SU-DHL-6 (cell line): ENCODE measurements at regions not wholly inside any gene's neighbourhood (a gene's known extent, or its start where the extent isn't known, plus 50 kb on each side); places are given as distances from the start of the nearest gene placed in this dataset.

Experiments used
- H2AFZ ChIP-seq: fragments of 200-600 bp; sonication (generic); 2 replicates; pipeline ENCODE4 v1.6.1; 2014; ENCODE audit warnings: low read depth, mild to moderate bottlenecking, moderate library complexity, mixed read lengths, antibody characterized with exemption, low read length; ENCODE audit not compliant: severe bottlenecking
- H3F3A ChIP-seq: fragments of 200-600 bp; shearing (Covaris generic); 2 replicates; pipeline ENCODE4 v1.6.0; 2016; ENCODE audit warnings: antibody characterized with exemption, mild to moderate bottlenecking; ENCODE audit not compliant: insufficient read depth
- H3K27ac ChIP-seq: fragments of 200-600 bp; sonication (generic); 2 replicates; pipeline ENCODE4 v1.5.1; 2016; ENCODE audit warnings: low read depth, mild to moderate bottlenecking, low read length, moderate library complexity, mixed read lengths
- H3K27me3 ChIP-seq: fragments of 200-600 bp; sonication (generic), shearing (Covaris generic); 2 replicates; pipeline ENCODE4 v1.6.0; 2014; ENCODE audit warnings: mild to moderate bottlenecking, low read length
- H3K36me3 ChIP-seq: fragments of 200-600 bp; sonication (generic); 2 replicates; pipeline ENCODE4 v1.6.1; 2014; ENCODE audit warnings: mild to moderate bottlenecking, low read length, mixed read lengths
- H3K4me2 ChIP-seq: fragments of 300-600, 200-600 bp; shearing (Covaris generic), sonication (generic); 2 replicates; pipeline ENCODE4 v1.6.0; 2014; ENCODE audit warnings: low read length, low read depth, mild to moderate bottlenecking; ENCODE audit not compliant: poor library complexity, severe bottlenecking
- H3K4me3 ChIP-seq: fragments of 200-600 bp; sonication (generic); 2 replicates; pipeline ENCODE4 v1.5.1; 2014; ENCODE audit warnings: antibody characterized with exemption, low read length, mild to moderate bottlenecking, mixed read lengths; ENCODE audit not compliant: insufficient read depth, poor library complexity, severe bottlenecking
- H3K79me2 ChIP-seq: fragments of 200-600 bp; sonication (generic); 2 replicates; pipeline ENCODE4 v1.6.1; 2014; ENCODE audit warnings: mild to moderate bottlenecking, low read length, moderate library complexity; ENCODE audit not compliant: insufficient read depth
- H3K9ac ChIP-seq: fragments of 200-600 bp; sonication (generic); 2 replicates; pipeline ENCODE4 v1.7.0; 2014; ENCODE audit warnings: mild to moderate bottlenecking, low read length
- H3K9me2 ChIP-seq: fragments of 200-600 bp; sonication (generic); replicated peaks from 2 replicates; pipeline ENCODE4 v1.6.1; 2014; ENCODE audit warnings: low read length; ENCODE audit not compliant: insufficient read depth
- H3K9me3 ChIP-seq: fragments of 200-600 bp; sonication (generic); 2 replicates; pipeline ENCODE4 v1.6.1; 2014; ENCODE audit warnings: low read length, mixed read lengths; ENCODE audit not compliant: insufficient read depth
- H4K20me1 ChIP-seq: fragments of 200-600 bp; sonication (generic); 2 replicates; pipeline ENCODE4 v1.6.1; 2014; ENCODE audit warnings: low read depth, mild to moderate bottlenecking, antibody characterized with exemption, low read length, moderate library complexity, mixed read lengths
- CTCF ChIP-seq: fragments of 200-600 bp; sonication (generic); IDR thresholded peaks from one replicate; pipeline ENCODE4 v1.5.1; 2017; ENCODE audit warnings: antibody characterized with exemption, mild to moderate bottlenecking, low read length, moderate library complexity; ENCODE audit not compliant: insufficient read depth, poor library complexity, severe bottlenecking
- EZH2phosphoT487 ChIP-seq: fragments of 200-600 bp; sonication (generic), shearing (Covaris generic); conservative IDR thresholded peaks from 2 replicates; pipeline ENCODE4 v1.6.1; 2018; ENCODE audit warnings: mild to moderate bottlenecking, antibody characterized with exemption, low read length, moderate library complexity, mixed read lengths

DNA sequence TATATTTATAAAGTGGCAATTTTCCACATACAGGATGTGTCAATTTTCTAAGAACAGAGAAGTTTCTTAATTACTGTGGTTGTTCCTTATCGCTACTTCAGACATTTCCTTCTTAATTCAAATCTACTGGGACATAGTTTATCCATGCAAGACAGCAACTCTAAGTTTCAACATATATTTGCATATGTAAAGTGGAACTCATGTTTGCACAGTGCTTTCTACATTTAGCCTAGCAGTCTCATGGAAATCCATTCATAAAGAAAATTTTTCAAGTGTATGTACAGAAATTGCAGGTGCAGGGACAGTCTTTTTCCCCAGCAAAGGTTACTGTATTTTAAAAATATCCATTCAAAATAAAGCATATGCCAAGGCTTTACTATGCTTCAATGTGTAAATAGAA, 956.7 kb upstream of the SEL1L start:
- H2AFZ ChIP-seq: no peak overlapping the region
- H3K4me2 ChIP-seq: no peak overlapping the region
- no peak overlapping the region for H3K27ac ChIP-seq
- no peak overlapping the region for H3K4me3 ChIP-seq
- no peaks in the 10 kb centered on the region for H3K36me3 ChIP-seq
- H3F3A ChIP-seq: no peaks in the 10 kb centered on the region
- H3K27me3 ChIP-seq: no peaks in the 10 kb centered on the region
- no peaks in the 10 kb centered on the region for H3K9me3 ChIP-seq
- no peaks in the 10 kb centered on the region for H3K9me2 ChIP-seq
- H3K79me2 ChIP-seq: no peaks in the 10 kb centered on the region
- H4K20me1 ChIP-seq: no peaks in the 10 kb centered on the region
- TF ChIP-seq EZH2phosphoT487: no peak
- H3K9ac ChIP-seq: no peak overlapping the region

DNA sequence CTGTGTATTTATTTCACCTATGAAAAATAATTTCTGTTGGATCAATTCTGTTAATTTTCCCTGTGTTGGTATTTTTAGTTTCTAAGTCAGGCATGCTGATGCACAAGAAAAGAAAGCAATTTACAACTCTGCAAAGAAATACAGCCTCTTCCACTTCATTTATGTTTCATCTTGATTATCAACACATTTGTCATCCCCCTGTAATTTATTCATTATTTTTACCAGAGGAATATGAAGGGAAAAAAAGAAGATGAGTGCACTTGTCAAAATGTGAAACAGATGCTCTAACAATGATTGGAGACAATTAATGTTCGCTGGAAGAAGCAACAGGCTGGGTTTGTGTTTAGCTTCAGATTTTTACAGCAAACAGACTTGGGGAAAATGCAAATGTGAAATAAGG, 958.5 kb upstream of the SEL1L start:
- Histone ChIP-seq H3F3A (no peaks in the 10 kb centered on the region), H3K27ac (no peak overlapping the region), H3K36me3 (no peaks in the 10 kb centered on the region), H3K9me2 (no peaks in the 10 kb centered on the region), H3K4me3 (no peak overlapping the region), H3K9me3 (no peaks in the 10 kb centered on the region), H3K9ac (no peak overlapping the region), H2AFZ (no peak overlapping the region), H3K27me3 (no peaks in the 10 kb centered on the region), H4K20me1 (no peaks in the 10 kb centered on the region), H3K4me2 (no peak overlapping the region), H3K79me2 (no peaks in the 10 kb centered on the region)
- no peak for TF ChIP-seq EZH2phosphoT487
- TF ChIP-seq CTCF: no peak

- H3K27ac ChIP-seq: no peak overlapping the region
- no peaks in the 10 kb centered on the region for H3K9me3 ChIP-seq
- H4K20me1 ChIP-seq: no peaks in the 10 kb centered on the region
- H3K9ac ChIP-seq: no peak overlapping the region
- H3K36me3 ChIP-seq: no peaks in the 10 kb centered on the region
- TF ChIP-seq CTCF (no peak), EZH2phosphoT487 (no peak)
- H3K9me2 ChIP-seq: no peaks in the 10 kb centered on the region
- H3K4me2 ChIP-seq: no peak overlapping the region
- no peaks in the 10 kb centered on the region for H3K27me3 ChIP-seq
- H3K4me3 ChIP-seq: no peak overlapping the region
- no peaks in the 10 kb centered on the region for H3F3A ChIP-seq
- no peaks in the 10 kb centered on the region for H3K79me2 ChIP-seq
- H2AFZ ChIP-seq: no peak overlapping the region
These were observed 966.6 kb upstream of the SEL1L start for GRCh38 chr14:82500222-82500621.

GRCh38 chr14:82501554-82501953, 967.9 kb upstream of the SEL1L start:
- no peak overlapping the region for H3K4me3 ChIP-seq
- no peaks in the 10 kb centered on the region for H4K20me1 ChIP-seq
- no peaks in the 10 kb centered on the region for H3K9me3 ChIP-seq
- H3K4me2 ChIP-seq: no peak overlapping the region
- no peaks in the 10 kb centered on the region for H3K36me3 ChIP-seq
- no peaks in the 10 kb centered on the region for H3K9me2 ChIP-seq
- no peak overlapping the region for H3K27ac ChIP-seq
- no peaks in the 10 kb centered on the region for H3F3A ChIP-seq
- H3K79me2 ChIP-seq: no peaks in the 10 kb centered on the region
- H3K27me3 ChIP-seq: no peaks in the 10 kb centered on the region
- TF ChIP-seq EZH2phosphoT487 (no peak), CTCF (no peak)
- H3K9ac ChIP-seq: no peak overlapping the region
- H2AFZ ChIP-seq: no peak overlapping the region
